ENCODE measurements at regions not wholly inside any gene's neighbourhood (a gene's known extent, or its start where the extent isn't known, plus 50 kb on each side); places are given as distances from the start of the nearest gene placed in this dataset.

DNA sequence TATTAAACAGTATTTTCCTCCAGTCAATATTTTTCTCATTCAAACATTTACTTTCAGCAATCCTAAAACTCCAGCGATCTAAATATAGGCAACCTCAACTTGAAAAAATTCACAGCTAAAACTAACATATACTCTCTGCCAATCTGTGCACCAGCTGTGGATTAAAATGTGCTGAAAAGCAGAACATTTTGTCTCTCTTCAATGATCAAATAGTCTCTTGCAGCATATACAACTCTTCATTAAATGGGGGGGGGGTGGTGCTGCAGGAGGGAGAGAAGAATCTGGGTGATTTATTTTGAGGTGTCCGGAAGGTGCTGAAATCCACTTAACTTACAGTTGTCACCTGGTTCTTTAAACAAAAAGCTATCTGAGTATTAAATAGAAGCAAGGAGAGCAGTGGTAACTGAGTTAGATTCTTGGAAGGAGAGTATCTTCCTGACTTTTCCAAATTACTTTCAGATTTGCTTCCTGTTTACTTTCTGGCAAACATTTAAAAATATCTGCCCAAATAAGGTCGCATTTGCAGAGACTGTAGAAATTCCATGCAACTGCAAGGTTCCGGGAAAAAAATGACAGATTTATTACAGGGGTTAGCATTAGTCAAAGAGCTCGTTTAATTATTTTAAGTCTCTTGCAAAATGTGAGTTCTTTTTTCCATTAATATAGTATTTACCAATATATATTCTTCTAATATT, 904.7 kb upstream of the ACVR2A start:
- TF ChIP-seq CTCF (IDR thresholded peaks at IDR 0.05; ENCODE audit: insufficient read depth, low read depth, low read length): no peak
- DNase-seq (ENCODE audit: low read depth): peak; percentile 87
- peak overlapping the region; percentile 24 for H3K4me3 ChIP-seq (ENCODE audit: low read depth, low read length)

GRCh38 chr2:146934921-146935320, 909.9 kb upstream of the ACVR2A start:
- no peak overlapping the region for H3K4me3 ChIP-seq (ENCODE audit: low read depth, low read length)
- no peak for DNase-seq (ENCODE audit: low read depth)
- no peak for TF ChIP-seq CTCF (IDR thresholded peaks at IDR 0.05; ENCODE audit: insufficient read depth, low read depth, low read length)

- H3K4me3 ChIP-seq (ENCODE audit: low read depth, low read length): no peak overlapping the region
- no peak for TF ChIP-seq CTCF (IDR thresholded peaks at IDR 0.05; ENCODE audit: insufficient read depth, low read depth, low read length)
- no peak for DNase-seq (ENCODE audit: low read depth)
Measured at GRCh38 chr2:146931109-146931508, 913.7 kb upstream of the ACVR2A start.

GRCh38 chr2:146927080-146927711, 917.6 kb upstream of the ACVR2A start:
- no peak overlapping the region for H3K4me3 ChIP-seq (ENCODE audit: low read depth, low read length)
- peak; percentile 93 for TF ChIP-seq CTCF (IDR thresholded peaks at IDR 0.05; ENCODE audit: insufficient read depth, low read depth, low read length)
- DNase-seq (ENCODE audit: low read depth): peak; percentile 82

- no peak for TF ChIP-seq CTCF (IDR thresholded peaks at IDR 0.05; ENCODE audit: insufficient read depth, low read depth, low read length)
- no peak overlapping the region for H3K4me3 ChIP-seq (ENCODE audit: low read depth, low read length)
- DNase-seq (ENCODE audit: low read depth): peak; percentile 22
Measured at GRCh38 chr2:146918280-146918679, 926.5 kb upstream of the ACVR2A start.

GRCh38 chr2:146917431-146918042, 927.3 kb upstream of the ACVR2A start:
- DNase-seq (ENCODE audit: low read depth): peak; percentile 83
- no peak overlapping the region for H3K4me3 ChIP-seq (ENCODE audit: low read depth, low read length)
- TF ChIP-seq CTCF (IDR thresholded peaks at IDR 0.05; ENCODE audit: insufficient read depth, low read depth, low read length): no peak
